GM23338 (cell line): ENCODE measurements at regions not wholly inside any gene's neighbourhood (a gene's known extent, or its start where the extent isn't known, plus 50 kb on each side); places are given as distances from the start of the nearest gene placed in this dataset.

Experiments used
- CREB1 ChIP-seq: fragments of 250-450 bp; sonication (Bioruptor Pico); IDR thresholded peaks from 2 replicates; pipeline ENCODE4 v1.5.0; 2020; ENCODE audit warnings: low read depth, mild to moderate bottlenecking, moderate library complexity
- CTCF ChIP-seq, 2 experiments: fragments of 200-600 bp in 1 of 2; sonication (generic) in 1 of 2; conservative IDR thresholded peaks; 2 replicates each; pipeline versions ENCODE4 v1.5.1 to v1.6.1; 2016 to 2017; ENCODE audit warnings: antibody characterized with exemption in 2 of 2, low read depth in 2 of 2, mild to moderate bottlenecking in 2 of 2, moderate library complexity in 1 of 2
- EZH2 ChIP-seq: fragments of 200-600 bp; sonication (generic); IDR thresholded peaks from one replicate; pipeline ENCODE4 v1.8.0; 2017; ENCODE audit warnings: antibody characterized with exemption, mild to moderate bottlenecking, low read depth; ENCODE audit not compliant: unreplicated experiment
- EZH2phosphoT487 ChIP-seq: fragments of 200-600 bp; sonication (generic); IDR thresholded peaks from one replicate; pipeline ENCODE4 v1.8.1; 2018; ENCODE audit warnings: antibody characterized with exemption; ENCODE audit not compliant: unreplicated experiment
- JUNB ChIP-seq: IDR thresholded peaks from one replicate; pipeline ENCODE4 v1.6.1; 2016; ENCODE audit warnings: antibody characterized with exemption; ENCODE audit not compliant: unreplicated experiment
- NANOG ChIP-seq: IDR thresholded peaks from 2 replicates; pipeline ENCODE4 v1.6.1; 2016; ENCODE audit warnings: antibody characterized with exemption, borderline replicate concordance
- POLR2AphosphoS5 ChIP-seq: IDR thresholded peaks from 2 replicates; pipeline ENCODE4 v1.6.1; 2016; ENCODE audit warnings: antibody characterized with exemption, low read depth
- REST ChIP-seq: IDR thresholded peaks from one replicate; pipeline ENCODE4 v1.6.1; 2018; ENCODE audit warnings: antibody characterized with exemption; ENCODE audit not compliant: unreplicated experiment
- ZNF114 ChIP-seq: fragments of 250-450 bp; sonication (Bioruptor Pico); IDR thresholded peaks from 2 replicates; pipeline ENCODE4 v1.5.0; 2020; ENCODE audit warnings: mild to moderate bottlenecking, moderate library complexity
- ZNF331 ChIP-seq: fragments of 250-450 bp; sonication (Bioruptor Pico); IDR thresholded peaks from 2 replicates; pipeline ENCODE4 v1.5.0; 2020; ENCODE audit warnings: low read depth, mild to moderate bottlenecking, moderate library complexity

- no peak for TF ChIP-seq CTCF (conservative IDR thresholded peaks at IDR 0.05; ENCODE audit: low read depth in 2 of 2)
- no peak for TF ChIP-seq EZH2
- TF ChIP-seq EZH2phosphoT487 = no peak
- TF ChIP-seq CREB1 (CRISPR knock-in tag) = no peak
- TF ChIP-seq ZNF331 (CRISPR knock-in tag) = no peak
- TF ChIP-seq POLR2AphosphoS5 = no peak
- TF ChIP-seq REST = no peak
- TF ChIP-seq ZNF114 = no peak
- no peak for TF ChIP-seq NANOG
- no peak for TF ChIP-seq JUNB
Observed at GRCh38 chr6:168906391-168906790, 347.3 kb downstream of the THBS2 start.
